Left ventricle myocardium inferior (tissue), 1 donor: ENCODE measurements at regions not wholly inside any gene's neighbourhood (a gene's known extent, or its start where the extent isn't known, plus 50 kb on each side); places are given as distances from the start of the nearest gene placed in this dataset.

Experiments used
- DNase-seq: peaks from one replicate; pipeline ENCODE4 v3.0.0-alpha.2; 2020
- H3K27ac ChIP-seq: fragments of 200-600 bp; replicated peaks from 2 replicates; pipeline ENCODE4 v1.8.0; 2021
- H3K27me3 ChIP-seq: fragments of 200-600 bp; 2 replicates; pipeline ENCODE4 v1.8.0; 2021; ENCODE audit warnings: low read depth
- H3K36me3 ChIP-seq: fragments of 200-600 bp; 2 replicates; pipeline ENCODE4 v1.8.0; 2021
- H3K4me1 ChIP-seq: fragments of 200-600 bp; 2 replicates; pipeline ENCODE4 v1.8.0; 2021
- H3K4me3 ChIP-seq: fragments of 200-600 bp; 2 replicates; pipeline ENCODE4 v1.8.0; 2021; ENCODE audit warnings: mild to moderate bottlenecking, moderate library complexity
- H3K9me3 ChIP-seq: fragments of 200-600 bp; replicated peaks from 2 replicates; pipeline ENCODE4 v1.8.0; 2021
- CTCF ChIP-seq: fragments of 200-600 bp; IDR thresholded peaks from 2 replicates; pipeline ENCODE4 v1.8.0; 2021; ENCODE audit warnings: antibody characterized with exemption, mild to moderate bottlenecking, borderline replicate concordance
- intact Hi-C: fragments of 100-400 bp; cut with micrococcal nuclease; formaldehyde crosslinking; loops from one replicate; pipeline ENCODE4 v1.11.0; 2022
- donor health status: DM: no; HTN: yes; CAD: no; lungs with severe emphysema.

DNA sequence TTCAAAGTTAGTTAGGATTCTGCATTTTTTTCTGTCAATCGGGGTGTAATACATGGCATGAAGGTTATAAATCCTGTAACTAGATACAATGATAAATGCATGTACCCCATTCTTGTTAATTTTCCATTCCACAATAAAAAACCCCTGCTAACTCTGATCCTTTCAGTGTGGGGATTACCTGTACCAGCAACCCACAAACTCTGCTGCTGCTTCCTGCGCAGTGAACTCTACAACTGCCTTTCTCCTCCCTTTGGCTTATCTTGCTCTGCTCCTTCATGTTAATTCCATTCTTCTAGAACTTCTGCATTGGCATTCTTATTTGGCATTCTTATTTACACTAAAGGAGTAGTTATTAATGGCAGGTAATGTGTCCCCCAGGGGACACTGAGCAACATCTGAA is 273.1 kb downstream of the KLF12 start:
- Histone ChIP-seq H3K4me3 (no peak overlapping the region), H3K27ac (no peak overlapping the region), H3K9me3 (no peaks in the 10 kb centered on the region), H3K27me3 (no peaks in the 10 kb centered on the region), H3K36me3 (no peaks in the 10 kb centered on the region), H3K4me1 (no peaks in the 10 kb centered on the region)
- no peak for DNase-seq
- no peak for TF ChIP-seq CTCF
- intact Hi-C loops = no loop called here

DNA sequence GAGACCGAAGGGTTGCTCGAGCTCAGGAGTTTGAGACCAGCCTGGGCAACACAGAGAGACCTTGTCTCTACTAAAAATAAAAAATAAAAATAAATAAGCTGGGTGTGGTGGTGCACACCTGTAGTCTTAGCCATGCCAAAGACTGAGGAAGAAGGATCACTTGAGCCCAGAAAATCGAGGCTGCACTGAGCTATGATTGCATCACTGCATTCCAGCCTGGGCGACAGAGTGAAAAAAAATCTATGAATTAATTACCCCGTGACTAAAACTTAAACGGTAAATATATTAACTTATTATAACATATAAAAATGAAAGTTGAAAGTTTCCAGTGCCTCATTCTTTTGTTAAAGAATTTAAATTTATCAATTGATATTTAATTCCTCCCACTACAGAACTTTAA is 273.7 kb downstream of the KLF12 start:
- Histone ChIP-seq H3K9me3 (no peaks in the 10 kb centered on the region), H3K36me3 (no peaks in the 10 kb centered on the region), H3K4me1 (no peaks in the 10 kb centered on the region), H3K27ac (no peak overlapping the region), H3K27me3 (no peaks in the 10 kb centered on the region), H3K4me3 (no peak overlapping the region)
- no peak for DNase-seq
- no peak for TF ChIP-seq CTCF
- intact Hi-C loops = no loop called here

DNA sequence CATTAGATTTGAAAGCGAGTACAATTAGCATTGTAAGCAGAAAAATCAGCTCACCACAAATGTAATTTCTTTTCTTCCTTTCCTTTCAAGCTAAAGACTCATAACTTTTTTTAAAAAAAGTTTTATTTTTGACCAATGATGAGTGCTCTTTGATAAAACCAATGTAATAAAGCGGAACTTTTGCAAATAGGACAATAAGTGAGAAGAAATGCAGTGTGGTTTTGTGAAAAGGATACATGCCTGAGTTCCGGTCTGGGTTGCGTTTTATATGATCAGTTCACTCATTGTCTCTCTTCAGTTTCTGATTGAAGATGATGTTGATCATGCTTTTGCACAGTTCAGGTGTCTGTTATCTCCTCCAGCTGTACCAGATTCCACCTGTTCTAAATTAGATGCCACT is 274.4 kb downstream of the KLF12 start:
- no peaks in the 10 kb centered on the region for H3K36me3 ChIP-seq
- no peaks in the 10 kb centered on the region for H3K27me3 ChIP-seq
- intact Hi-C loops = no loop called here
- DNase-seq = no peak
- H3K9me3 ChIP-seq = no peaks in the 10 kb centered on the region
- TF ChIP-seq CTCF = no peak
- H3K27ac ChIP-seq = no peak overlapping the region
- H3K4me1 ChIP-seq = no peaks in the 10 kb centered on the region
- H3K4me3 ChIP-seq = no peak overlapping the region

GRCh38 chr13:73857106-73857505 is 277.1 kb downstream of the KLF12 start:
- Histone ChIP-seq H3K27ac (no peak overlapping the region), H3K36me3 (no peaks in the 10 kb centered on the region), H3K9me3 (no peaks in the 10 kb centered on the region), H3K4me1 (no peaks in the 10 kb centered on the region), H3K4me3 (no peak overlapping the region), H3K27me3 (no peaks in the 10 kb centered on the region)
- no peak for DNase-seq
- intact Hi-C loops = no loop called here
- TF ChIP-seq CTCF = no peak

DNA sequence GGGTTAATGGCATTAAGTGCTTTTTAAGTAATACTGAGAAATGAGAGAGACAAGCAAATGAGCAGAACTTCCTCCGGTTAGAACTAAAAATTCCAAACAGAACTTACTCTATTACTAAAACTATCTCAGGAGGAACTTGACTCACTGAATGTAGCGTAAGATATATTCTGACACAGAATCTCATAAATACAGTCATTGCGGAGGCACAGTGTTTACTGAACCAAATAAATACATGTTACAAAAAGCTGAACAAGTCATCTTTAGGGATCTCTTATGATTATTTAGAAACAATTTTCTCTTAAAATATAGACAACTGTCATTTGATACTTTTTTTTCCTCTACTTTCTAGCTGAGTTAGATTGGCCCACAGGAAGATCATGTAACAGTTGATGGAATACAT is 283.1 kb downstream of the KLF12 start:
- H3K27ac ChIP-seq = no peak overlapping the region
- H3K9me3 ChIP-seq = no peaks in the 10 kb centered on the region
- H3K27me3 ChIP-seq = no peaks in the 10 kb centered on the region
- TF ChIP-seq CTCF = no peak
- peaks cover 24% of the 10 kb centered on the region for H3K4me1 ChIP-seq
- H3K36me3 ChIP-seq = peaks cover 3% of the 10 kb centered on the region
- intact Hi-C loops = no loop called here
- no peak overlapping the region for H3K4me3 ChIP-seq
- no peak for DNase-seq
